Keratinocyte (primary cell): ENCODE measurements at regions not wholly inside any gene's neighbourhood (a gene's known extent, or its start where the extent isn't known, plus 50 kb on each side); places are given as distances from the start of the nearest gene placed in this dataset.

ENCODE experiments used
- DNase-seq: peaks from one replicate; pipeline ENCODE4 v3.0.0-alpha.2; 2011; ENCODE audit warnings: low read depth, missing footprints, low spot score
- FAIRE-seq: peaks from 2 replicates; lab custom pipeline; 2011; peaks lifted over from hg19 to GRCh38; lab: Jason Lieb, UNC
- H2AFZ ChIP-seq: 2 replicates; pipeline ENCODE4 v1.6.0; 2012; ENCODE audit warnings: low read length, control low read depth, inconsistent platforms; ENCODE audit not compliant: control insufficient read depth
- H3K27ac ChIP-seq: 2 replicates; pipeline ENCODE4 v1.5.1; 2011; ENCODE audit warnings: low read length; ENCODE audit not compliant: control insufficient read depth, insufficient read depth
- H3K27me3 ChIP-seq: 3 replicates; pipeline ENCODE4 v1.6.0; 2011; ENCODE audit warnings: low read length; ENCODE audit not compliant: control insufficient read depth, insufficient read depth; ENCODE audit errors: extremely low read depth
- H3K36me3 ChIP-seq, 2 experiments: 2 replicates in 1 of 2; 3 replicates in 1 of 2; pipeline ENCODE4 v1.5.1; 2011; ENCODE audit warnings: low read length in 2 of 2, mild to moderate bottlenecking in 1 of 2; ENCODE audit not compliant: control insufficient read depth in 2 of 2, insufficient read depth in 2 of 2; ENCODE audit errors: extremely low read depth in 1 of 2
- H3K4me1 ChIP-seq: 3 replicates; pipeline ENCODE4 v1.5.1; 2011; ENCODE audit warnings: low read length; ENCODE audit not compliant: control insufficient read depth, insufficient read depth; ENCODE audit errors: extremely low read depth
- H3K4me2 ChIP-seq: 3 replicates; pipeline ENCODE4 v1.6.0; 2011; ENCODE audit warnings: low read depth, low read length; ENCODE audit not compliant: control insufficient read depth, insufficient read depth; ENCODE audit errors: extremely low read depth
- H3K4me3 ChIP-seq, 3 experiments: fragments of 200-600 bp in 1 of 3; sonication (generic) in 1 of 3; 2 replicates in 2 of 3; 3 replicates in 1 of 3; pipeline ENCODE4 v1.5.1; 2011 to 2016; ENCODE audit warnings: low read length in 3 of 3, mild to moderate bottlenecking in 3 of 3, control low read depth in 2 of 3, inconsistent platforms in 1 of 3, low read depth in 1 of 3, mixed read lengths in 1 of 3, mixed run types in 1 of 3, moderate library complexity in 1 of 3; ENCODE audit not compliant: control insufficient read depth in 2 of 3, insufficient read depth in 2 of 3; ENCODE audit errors: extremely low read depth in 1 of 3
- H3K79me2 ChIP-seq: 2 replicates; pipeline ENCODE4 v1.6.0; 2012; ENCODE audit warnings: low read length; ENCODE audit not compliant: control insufficient read depth, insufficient read depth
- H3K9ac ChIP-seq: 3 replicates; pipeline ENCODE4 v1.6.0; 2011; ENCODE audit warnings: low read length; ENCODE audit not compliant: control insufficient read depth, insufficient read depth; ENCODE audit errors: extremely low read depth
- H3K9me1 ChIP-seq: 3 replicates; pipeline ENCODE4 v1.6.0; 2011; ENCODE audit warnings: low read length; ENCODE audit not compliant: control insufficient read depth, insufficient read depth; ENCODE audit errors: extremely low read depth
- H3K9me3 ChIP-seq: 2 replicates; pipeline ENCODE4 v1.5.1; 2012; ENCODE audit warnings: low read depth, low read length; ENCODE audit not compliant: control insufficient read depth
- H4K20me1 ChIP-seq: 3 replicates; pipeline ENCODE4 v1.6.0; 2011; ENCODE audit warnings: low read length; ENCODE audit not compliant: control insufficient read depth, insufficient read depth; ENCODE audit errors: extremely low read depth
- EZH2 ChIP-seq: IDR thresholded peaks from one replicate; pipeline ENCODE4 v1.6.1; 2012; ENCODE audit warnings: inconsistent platforms, mild to moderate bottlenecking, low read length, moderate library complexity
- dilution Hi-C: fragments of 300-500 bp; cut with MboI; formaldehyde crosslinking; loops from one replicate; pipeline ENCODE4 v1.7.0; 2020; ENCODE audit warnings: low sequenced_read_pairs; ENCODE audit not compliant: extremely low pct_ligation_motif_present
- TF ChIP-seq, protein P1 (sequence below), 3 experiments: IDR thresholded peaks in 1 of 3; conservative IDR thresholded peaks in 1 of 3; optimal IDR thresholded peaks in 1 of 3; 2 replicates in 2 of 3; 3 replicates in 1 of 3; pipeline versions ENCODE3 to v1.5.1; 2011; ENCODE audit warnings: low read length in 3 of 3, mild to moderate bottlenecking in 3 of 3, moderate library complexity in 2 of 3, control low read depth in 1 of 3, inconsistent platforms in 1 of 3; ENCODE audit not compliant: insufficient read depth in 2 of 3; ENCODE audit errors: extremely low read depth in 1 of 3

DNA sequence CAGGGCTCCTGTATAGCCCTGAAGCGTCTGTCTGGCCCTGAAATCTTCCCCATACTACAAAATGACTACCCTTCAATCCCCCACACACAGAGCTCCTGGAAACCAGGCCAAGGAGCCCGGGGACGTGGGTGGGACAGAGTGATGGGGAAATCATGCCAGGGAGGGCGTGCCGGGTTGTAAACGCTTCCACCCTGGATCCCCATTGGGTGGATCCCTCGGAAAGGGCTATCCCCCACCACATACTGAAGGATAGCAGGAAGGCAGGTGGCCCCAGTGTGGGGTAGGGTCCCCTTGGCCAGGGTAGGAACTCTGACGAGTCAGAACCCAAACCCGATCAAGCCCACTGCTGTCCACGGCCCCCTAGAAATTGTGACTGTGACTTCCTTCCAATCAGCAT lies 91.7 kb downstream of the INHBB start:
- Histone ChIP-seq H3K9ac (no peak overlapping the region), H3K79me2 (no peaks in the 10 kb centered on the region), H3K4me3 (no peak overlapping the region), H2AFZ (no peak overlapping the region), H3K9me1 (no peaks in the 10 kb centered on the region), H3K27me3 (no peaks in the 10 kb centered on the region), H3K36me3 (no peaks in the 10 kb centered on the region), H4K20me1 (no peaks in the 10 kb centered on the region), H3K27ac (no peak overlapping the region), H3K9me3 (no peaks in the 10 kb centered on the region), H3K4me1 (peaks cover 9% of the 10 kb centered on the region), H3K4me2 (no peak overlapping the region)
- no peak for FAIRE-seq
- no peak for DNase-seq
- dilution Hi-C loops = no loop called here
- TF ChIP-seq EZH2 = no peak
- TF ChIP-seq, protein P1, sequence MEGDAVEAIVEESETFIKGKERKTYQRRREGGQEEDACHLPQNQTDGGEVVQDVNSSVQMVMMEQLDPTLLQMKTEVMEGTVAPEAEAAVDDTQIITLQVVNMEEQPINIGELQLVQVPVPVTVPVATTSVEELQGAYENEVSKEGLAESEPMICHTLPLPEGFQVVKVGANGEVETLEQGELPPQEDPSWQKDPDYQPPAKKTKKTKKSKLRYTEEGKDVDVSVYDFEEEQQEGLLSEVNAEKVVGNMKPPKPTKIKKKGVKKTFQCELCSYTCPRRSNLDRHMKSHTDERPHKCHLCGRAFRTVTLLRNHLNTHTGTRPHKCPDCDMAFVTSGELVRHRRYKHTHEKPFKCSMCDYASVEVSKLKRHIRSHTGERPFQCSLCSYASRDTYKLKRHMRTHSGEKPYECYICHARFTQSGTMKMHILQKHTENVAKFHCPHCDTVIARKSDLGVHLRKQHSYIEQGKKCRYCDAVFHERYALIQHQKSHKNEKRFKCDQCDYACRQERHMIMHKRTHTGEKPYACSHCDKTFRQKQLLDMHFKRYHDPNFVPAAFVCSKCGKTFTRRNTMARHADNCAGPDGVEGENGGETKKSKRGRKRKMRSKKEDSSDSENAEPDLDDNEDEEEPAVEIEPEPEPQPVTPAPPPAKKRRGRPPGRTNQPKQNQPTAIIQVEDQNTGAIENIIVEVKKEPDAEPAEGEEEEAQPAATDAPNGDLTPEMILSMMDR (optimal IDR thresholded peaks at IDR 0.05 in 1 of 3, IDR thresholded peaks at IDR 0.05 in 1 of 3, conservative IDR thresholded peaks at IDR 0.05 in 1 of 3; ENCODE audit: extremely low read depth in 1 of 3, insufficient read depth in 2 of 3, low read length in 3 of 3) = no peak

DNA sequence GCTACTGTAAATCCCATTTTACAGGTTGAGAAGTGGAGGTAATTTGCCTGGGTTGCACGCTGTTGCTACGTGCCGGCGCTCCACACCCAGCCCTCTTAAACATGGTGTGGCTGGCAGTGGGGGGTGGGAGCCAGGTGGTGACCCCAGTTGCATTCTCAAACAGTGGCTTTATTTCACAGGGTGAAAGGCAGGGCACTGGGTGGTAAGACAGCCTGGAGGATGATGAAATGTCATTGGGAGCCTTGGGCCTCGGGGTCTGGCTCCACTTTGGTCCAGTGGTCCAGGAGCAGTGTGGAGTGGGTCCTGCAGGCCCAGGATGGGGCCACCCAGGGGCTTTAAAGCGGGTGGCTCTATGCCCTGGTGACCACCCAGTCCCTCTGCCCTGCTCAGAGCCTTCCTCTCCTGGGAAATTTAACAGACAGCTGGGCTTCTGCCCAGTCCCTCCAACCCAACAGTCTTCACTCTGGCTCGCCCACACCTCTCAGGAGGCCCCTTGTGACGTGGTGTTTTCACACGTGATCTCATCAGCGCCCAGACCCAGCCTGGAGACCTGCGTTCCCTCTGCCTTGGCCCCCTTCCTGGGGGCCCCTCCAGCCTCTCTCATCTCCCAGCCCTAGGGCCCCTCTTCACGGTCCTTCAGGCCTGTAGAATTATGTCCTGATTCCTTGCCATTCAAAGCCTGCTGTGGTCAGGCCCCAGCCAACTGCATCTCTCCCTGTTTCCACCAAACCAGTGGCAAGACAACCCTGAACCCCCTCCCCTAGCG lies 92.5 kb downstream of the INHBB start:
- Histone ChIP-seq H3K4me2 (no peak overlapping the region), H4K20me1 (no peaks in the 10 kb centered on the region), H3K9me3 (no peaks in the 10 kb centered on the region), H3K36me3 (no peaks in the 10 kb centered on the region), H3K4me1 (peaks cover 15% of the 10 kb centered on the region), H3K9me1 (no peaks in the 10 kb centered on the region), H3K4me3 (no peak overlapping the region), H3K27me3 (no peaks in the 10 kb centered on the region), H3K9ac (no peak overlapping the region), H3K27ac (no peak overlapping the region), H2AFZ (no peak overlapping the region), H3K79me2 (no peaks in the 10 kb centered on the region)
- dilution Hi-C loops = no loop called here
- FAIRE-seq (no peak), DNase-seq (no peak)
- TF ChIP-seq, protein P1 (optimal IDR thresholded peaks at IDR 0.05 in 1 of 3, IDR thresholded peaks at IDR 0.05 in 1 of 3, conservative IDR thresholded peaks at IDR 0.05 in 1 of 3; ENCODE audit: extremely low read depth in 1 of 3, insufficient read depth in 2 of 3, low read length in 3 of 3) = no peak
- no peak for TF ChIP-seq EZH2
